DMS79 treated with DMSO at 0.1 percent for 48 hours (cell line): ENCODE measurements at regions not wholly inside any gene's neighbourhood (a gene's known extent, or its start where the extent isn't known, plus 50 kb on each side); places are given as distances from the start of the nearest gene placed in this dataset.
"Not testable (repeated sequence)": the region's sequence is repeated elsewhere in the genome, so short reads cannot be mapped to it uniquely, and the experiment has no call there.

Experiments used
- DNase-seq: peaks from one replicate; lab custom pipeline; 2025; lab: John Stamatoyannopoulos, UW

DNA sequence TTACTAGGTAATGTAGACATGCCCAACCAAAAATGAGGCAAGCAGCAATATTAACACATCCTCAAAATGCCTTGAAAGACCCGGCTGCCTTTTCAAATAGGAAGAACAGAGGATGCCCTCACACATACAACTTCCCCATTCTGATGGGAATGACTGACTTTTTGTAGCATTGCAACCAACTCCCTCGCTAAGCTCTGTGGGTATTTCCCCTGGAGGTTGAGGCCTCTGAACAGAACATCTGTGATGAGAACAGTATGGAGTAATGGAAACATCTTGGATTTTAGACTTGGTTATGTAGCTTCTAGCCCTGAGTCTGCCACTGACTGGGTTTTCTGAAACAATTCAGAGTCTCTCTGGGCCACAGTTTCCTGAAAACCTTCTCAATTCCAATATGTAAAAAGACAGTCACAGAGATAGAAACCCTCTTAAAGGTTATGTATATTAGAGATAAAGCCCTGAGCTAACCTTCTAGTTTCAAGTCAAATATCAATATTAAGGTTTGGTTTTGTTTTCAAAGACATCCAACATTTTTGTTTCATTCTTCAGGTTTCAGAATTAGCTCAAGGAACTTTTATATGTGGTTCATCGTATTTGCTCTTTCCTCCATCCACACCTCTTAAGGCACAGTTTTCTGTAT, 311.5 kb downstream of the SETD4 start:
- no peak for DNase-seq

DNA sequence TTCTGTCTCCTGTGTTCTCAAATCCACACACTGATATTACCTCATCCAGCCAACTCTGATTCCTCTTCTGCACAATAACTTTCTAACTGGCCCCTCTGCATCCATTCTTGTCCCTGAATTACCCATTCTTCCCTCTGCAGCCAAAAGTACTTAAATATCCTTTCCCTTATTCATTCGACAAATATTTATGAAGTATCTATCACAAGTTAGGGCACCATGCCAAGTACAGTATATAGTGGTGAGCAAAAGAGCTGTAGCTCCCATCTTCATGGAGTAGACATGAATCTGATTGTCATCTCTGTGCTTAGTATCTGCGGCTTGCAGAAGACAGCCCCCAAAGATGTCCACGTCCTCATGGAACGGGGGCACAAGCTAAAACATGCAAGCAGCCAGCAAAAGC, 316.8 kb downstream of the SETD4 start:
- DNase-seq = no peak

- peak; percentile 96 for DNase-seq
These were observed 321.9 kb downstream of the SETD4 start for GRCh38 chr21:35738347-35738961.

- DNase-seq = no peak
These were observed 322.4 kb downstream of the SETD4 start for GRCh38 chr21:35737899-35738346.

GRCh38 chr21:35737449-35737848, 322.9 kb downstream of the SETD4 start:
- no peak for DNase-seq

GRCh38 chr21:35732788-35733187, 327.5 kb downstream of the SETD4 start:
- peak; percentile 16 for DNase-seq

DNA sequence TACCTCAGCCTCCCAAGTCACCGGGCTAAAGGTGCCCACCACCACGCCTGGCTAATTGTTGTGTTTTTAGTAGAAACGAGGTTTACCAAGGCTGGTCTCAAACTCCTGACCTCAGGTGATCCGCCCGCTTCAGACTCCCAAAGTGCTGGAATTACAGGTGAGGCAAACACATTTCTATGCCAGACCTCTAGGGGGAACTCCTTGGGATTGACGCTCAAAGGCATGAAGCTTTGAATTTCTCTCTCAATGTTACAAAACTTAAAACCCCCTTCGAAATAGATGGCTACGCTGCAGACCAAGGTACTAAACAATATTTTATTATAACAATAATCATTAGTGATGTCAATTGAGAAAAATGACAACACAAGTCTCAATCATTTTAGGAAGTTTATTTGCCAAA, 330.0 kb downstream of the SETD4 start:
- no peak for DNase-seq

DNA sequence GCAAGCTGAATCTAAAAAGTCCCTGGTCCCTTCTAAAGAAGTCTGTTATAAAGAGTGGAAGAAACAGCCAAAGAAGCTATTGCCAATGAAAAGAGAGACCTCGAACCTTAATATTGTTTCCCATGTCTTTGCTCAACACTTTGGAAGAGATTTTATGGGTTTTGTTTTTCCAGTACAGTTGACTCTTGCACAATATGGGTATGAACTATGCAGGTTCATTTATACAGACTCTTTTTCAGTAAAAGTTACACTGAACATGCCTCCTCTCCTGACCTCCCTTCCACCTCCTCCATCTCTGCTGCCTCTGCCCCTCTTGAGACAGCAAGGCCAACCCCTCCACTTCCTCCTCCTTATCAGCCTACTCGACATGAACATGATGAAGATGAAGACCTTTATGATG, 332.5 kb downstream of the SETD4 start:
- no peak for DNase-seq

GRCh38 chr21:35724156-35724555, 336.2 kb downstream of the SETD4 start:
- DNase-seq = no peak

- no peak for DNase-seq
These were observed 338.6 kb downstream of the SETD4 start for GRCh38 chr21:35721701-35722100.

DNA sequence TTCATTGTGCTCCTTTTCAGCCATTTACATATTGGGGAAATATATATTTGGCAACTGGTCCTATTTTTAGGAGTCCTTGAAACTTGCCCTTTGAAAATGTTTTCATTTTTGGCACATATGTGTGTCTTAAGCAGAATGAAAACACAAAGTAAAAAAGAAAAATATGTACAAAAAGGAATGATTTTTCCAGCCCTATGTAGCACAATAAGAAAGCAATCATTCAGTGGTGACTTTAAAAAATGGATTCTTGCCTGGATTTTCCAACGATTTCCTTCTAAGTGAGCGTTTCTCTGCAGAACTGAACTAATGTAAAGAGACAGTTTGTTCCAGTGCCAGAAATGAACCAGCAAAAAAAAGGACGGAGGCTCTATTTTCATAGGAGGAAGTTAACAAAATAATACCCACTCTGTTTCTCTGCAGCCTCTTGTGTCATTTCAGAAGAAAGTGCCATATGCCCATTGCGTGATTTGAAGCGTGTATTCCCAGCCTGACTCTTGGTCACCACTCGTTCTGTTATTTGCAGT, 340.1 kb downstream of the SETD4 start:
- DNase-seq = no peak

GRCh38 chr21:35719080-35719479, 341.2 kb downstream of the SETD4 start:
- no peak for DNase-seq

- no peak for DNase-seq
These were observed 343.3 kb downstream of the SETD4 start for GRCh38 chr21:35716876-35717565.

GRCh38 chr21:35713914-35714313, 346.4 kb downstream of the SETD4 start:
- DNase-seq = no peak

- DNase-seq = no peak
These were observed 348.7 kb downstream of the SETD4 start for GRCh38 chr21:35711661-35712060.

- DNase-seq = no peak
These were observed 349.1 kb downstream of the SETD4 start for GRCh38 chr21:35711213-35711612.

- not testable (repeated sequence) for DNase-seq
These were observed 350.3 kb downstream of the SETD4 start for GRCh38 chr21:35709990-35710389.

- no peak for DNase-seq
These were observed 354.4 kb downstream of the SETD4 start for GRCh38 chr21:35705888-35706287.

DNA sequence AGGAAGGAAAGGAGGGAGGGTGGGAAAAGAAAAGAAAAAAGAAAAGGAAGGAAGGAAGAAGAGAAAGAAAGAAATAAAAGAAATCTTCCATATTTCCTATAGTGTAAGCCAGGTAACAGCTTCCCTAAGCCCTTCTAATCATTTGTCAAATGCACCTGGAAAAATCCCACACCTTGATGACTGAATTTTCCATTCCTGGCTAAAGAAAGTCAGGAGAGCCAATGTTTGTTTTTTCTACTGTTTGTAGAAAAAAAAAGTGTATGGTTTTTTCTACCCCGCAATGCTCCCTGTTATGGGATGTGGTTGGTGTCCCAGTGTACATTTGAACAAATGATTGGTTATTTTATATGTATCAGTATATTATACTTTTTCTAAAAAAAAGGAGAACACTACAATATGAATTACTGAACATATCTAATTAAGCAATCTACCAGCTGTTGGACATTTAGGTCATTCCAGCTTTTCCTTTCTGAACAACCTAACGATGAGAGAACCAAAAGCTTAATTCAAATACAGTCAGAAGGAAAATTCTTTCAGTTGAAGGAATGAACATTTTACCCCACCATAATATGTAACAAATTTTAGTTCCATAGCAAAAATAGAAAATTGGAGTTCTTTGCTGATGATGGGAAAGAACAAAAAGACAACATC, 355.0 kb downstream of the SETD4 start:
- no peak for DNase-seq

DNA sequence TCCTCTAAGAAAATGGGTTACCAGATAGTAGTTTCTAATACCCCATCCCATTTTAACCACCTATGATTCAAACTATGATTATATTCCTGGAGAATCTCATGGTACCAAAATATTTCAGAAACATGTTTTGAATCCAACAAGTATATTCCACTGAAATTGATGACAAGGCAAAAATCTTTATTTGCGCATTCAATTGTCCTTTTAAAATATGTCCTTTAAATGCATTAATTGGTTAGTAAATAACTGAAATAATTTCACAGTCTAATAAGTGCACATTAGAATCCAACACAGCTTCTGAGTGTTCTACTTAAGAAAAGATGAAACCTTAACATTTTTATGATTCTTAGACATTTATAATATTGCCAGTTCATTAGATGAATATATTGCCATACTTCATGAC, 356.6 kb downstream of the SETD4 start:
- DNase-seq = no peak

DNA sequence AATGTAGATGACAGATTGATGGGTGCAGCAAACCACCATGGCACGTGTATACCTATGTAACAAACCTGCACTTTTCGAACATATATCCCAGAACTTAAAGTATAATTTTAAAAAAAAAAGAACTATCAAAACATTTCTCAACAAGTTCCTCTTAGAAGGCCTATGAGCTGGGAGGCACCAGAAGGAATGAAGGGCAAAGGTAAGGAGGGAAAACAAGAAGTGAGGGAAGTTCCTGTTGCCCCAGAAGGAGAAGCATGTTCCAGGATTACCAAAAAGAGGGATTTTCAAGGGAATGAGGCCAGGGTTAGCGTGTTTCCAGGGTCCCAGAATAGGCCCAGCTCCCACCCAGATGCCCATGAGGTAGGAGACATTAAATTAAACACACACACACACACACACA, 361.0 kb downstream of the SETD4 start:
- no peak for DNase-seq

DNA sequence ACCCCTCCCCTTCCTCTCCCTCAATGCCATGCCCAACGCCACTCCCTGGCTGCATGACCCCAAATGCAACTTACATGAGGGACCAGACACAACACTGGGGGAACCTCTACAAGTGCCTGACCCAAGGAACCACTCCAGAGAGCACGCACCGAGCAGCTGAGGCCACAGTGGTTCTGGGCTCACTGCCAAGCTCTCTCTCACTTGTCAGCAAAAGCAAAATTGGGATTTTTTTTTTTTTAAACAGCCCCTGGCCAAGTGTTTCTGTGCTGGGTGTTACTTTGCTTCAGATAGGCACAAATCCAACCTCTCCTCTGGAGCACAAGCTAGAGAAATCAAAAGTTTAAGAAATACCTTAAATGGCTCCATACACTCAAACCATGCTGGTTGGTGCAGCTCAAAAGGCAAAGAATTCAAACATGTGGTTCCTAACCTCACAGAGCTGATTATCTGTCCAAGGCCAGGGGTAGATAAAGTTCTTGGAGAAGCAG, 363.0 kb downstream of the SETD4 start:
- peak; percentile 91 for DNase-seq
